H7 (cell line): ENCODE measurements at regions not wholly inside any gene's neighbourhood (a gene's known extent, or its start where the extent isn't known, plus 50 kb on each side); places are given as distances from the start of the nearest gene placed in this dataset.
"Not testable (repeated sequence)": the region's sequence is repeated elsewhere in the genome, so short reads cannot be mapped to it uniquely, and the experiment has no call there.

ENCODE experiments used
- DNase-seq: peaks from one replicate; pipeline ENCODE4 v3.0.0; 2012
- H3K27me3 ChIP-seq: 2 replicates; pipeline ENCODE4 v1.6.0; 2011; ENCODE audit warnings: mild to moderate bottlenecking, low read length; ENCODE audit not compliant: control insufficient read depth, insufficient read depth
- H3K36me3 ChIP-seq: replicated peaks from 2 replicates; pipeline ENCODE4 v1.5.1; 2011; ENCODE audit warnings: low read length; ENCODE audit not compliant: control insufficient read depth, insufficient read depth
- H3K4me3 ChIP-seq: 2 replicates; pipeline ENCODE4 v1.5.1; 2011; ENCODE audit warnings: low read depth, mild to moderate bottlenecking, control low read depth, low read length, moderate library complexity; ENCODE audit not compliant: insufficient read depth

DNA sequence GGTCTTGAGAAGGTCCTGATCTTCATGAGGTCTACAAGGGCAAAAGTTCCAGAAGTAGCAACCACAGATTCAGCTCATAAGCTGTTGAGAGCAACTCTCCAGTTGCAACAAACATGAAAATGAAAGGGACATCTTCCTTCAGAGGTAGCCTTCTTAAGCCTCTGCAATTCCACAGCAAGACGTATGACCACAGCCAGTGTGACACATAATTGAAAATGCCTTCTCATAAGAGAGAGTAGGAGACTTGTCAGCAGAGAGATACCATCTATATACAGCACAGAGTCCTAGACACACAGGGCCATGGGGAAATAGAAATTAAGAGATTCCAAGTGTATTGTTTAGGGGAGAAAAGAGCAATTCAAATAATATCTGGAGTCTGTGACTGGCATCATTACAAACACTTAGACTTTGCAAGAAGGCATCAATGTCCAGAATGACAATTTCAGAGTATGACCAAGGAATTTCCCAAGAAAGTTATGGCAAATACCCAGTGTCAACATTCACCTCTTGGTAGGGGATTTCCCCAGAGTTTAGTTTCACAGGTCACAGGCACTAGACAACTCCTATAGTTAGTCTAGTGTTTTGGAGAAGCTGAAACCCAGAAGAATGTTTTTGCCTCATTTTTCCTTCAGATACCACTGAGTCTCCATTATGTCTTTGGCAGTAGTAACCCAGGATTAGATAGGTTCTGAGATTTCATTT lies 340.3 kb downstream of the ZNF674 start:
- DNase-seq = no peak
- no peaks in the 10 kb centered on the region for H3K36me3 ChIP-seq

DNA sequence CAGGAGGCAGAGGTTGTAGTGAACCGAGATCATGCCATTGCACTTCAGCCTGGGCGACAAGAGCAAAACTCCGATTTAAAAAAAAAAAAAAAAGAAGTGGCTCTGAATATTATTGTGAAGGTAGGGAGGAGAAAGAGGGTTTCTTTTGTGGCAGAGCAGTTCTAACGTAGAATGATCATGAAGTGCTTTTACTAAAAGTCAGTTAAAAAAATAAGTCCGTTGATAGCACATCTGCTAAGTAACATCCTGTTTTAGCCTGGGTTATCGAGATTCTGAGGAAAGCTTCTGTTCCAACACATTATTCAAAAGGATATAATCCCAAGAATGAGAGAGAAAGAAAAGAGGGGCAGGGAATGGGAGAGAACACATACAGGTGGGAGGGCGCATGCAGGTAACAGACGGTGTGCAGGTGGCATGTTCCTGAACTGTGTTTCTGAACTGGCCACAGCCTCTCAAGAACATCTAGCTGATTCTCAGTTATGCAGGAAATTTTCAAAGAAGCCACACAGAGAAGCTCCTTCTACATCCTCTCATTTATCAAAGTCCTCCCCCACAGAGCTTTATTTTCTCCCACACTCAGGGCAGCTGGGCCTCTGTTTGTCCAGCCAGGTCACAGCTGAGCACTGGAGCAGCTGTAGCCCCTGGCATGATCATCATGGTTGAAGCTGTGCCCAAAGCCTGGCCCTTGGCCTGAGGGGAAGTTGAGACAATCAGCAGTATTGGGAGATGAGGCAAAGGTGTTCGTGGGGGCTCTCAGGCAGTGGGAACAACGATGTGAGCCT lies 342.3 kb downstream of the ZNF674 start:
- no peaks in the 10 kb centered on the region for H3K27me3 ChIP-seq
- no peaks in the 10 kb centered on the region for H3K36me3 ChIP-seq
- H3K4me3 ChIP-seq = no peak overlapping the region
- no peak for DNase-seq

More for the DNA sequence above, 340.3 kb downstream of the ZNF674 start:
- H3K4me3 ChIP-seq = no peak overlapping the region
- H3K27me3 ChIP-seq = no peaks in the 10 kb centered on the region

DNA sequence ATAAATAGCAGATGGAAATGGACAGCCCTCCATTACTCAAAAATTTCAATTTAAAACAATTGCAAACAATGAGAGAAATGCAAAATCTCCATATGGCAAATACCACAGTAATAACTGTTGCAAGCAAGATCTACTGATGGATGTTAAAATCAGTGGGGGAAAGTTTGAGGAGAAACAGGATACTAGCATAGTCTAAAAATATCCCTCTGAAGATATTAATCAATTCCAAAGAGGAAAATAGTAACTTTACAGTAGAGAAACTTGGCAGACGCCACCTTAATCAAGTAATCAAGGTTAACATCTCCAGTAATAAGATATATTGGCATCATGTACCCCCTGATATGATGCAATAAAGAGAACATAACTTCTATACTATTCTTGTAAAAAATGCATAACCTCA lies 344.8 kb downstream of the ZNF674 start:
- H3K4me3 ChIP-seq = no peak overlapping the region
- no peaks in the 10 kb centered on the region for H3K36me3 ChIP-seq
- H3K27me3 ChIP-seq = no peaks in the 10 kb centered on the region
- no peak for DNase-seq

DNA sequence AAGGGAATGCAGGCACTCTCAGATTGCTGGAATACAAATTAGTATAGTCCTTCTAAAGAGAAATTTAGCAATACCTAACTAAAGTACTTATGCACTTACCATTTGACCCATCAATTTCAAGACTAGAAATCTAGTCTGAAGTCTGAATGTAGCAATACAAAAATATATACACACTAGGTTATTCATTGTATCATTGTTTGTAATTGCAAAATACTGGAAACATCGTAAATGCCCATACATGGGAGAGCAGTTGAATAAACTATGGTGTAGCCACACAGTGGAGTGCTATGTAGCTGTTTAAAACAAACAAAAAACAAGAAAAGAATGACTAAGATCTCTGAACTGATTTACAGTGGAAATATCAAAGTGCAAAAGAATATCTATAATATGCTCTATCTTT lies 346.4 kb downstream of the ZNF674 start:
- no peaks in the 10 kb centered on the region for H3K36me3 ChIP-seq
- no peak overlapping the region for H3K4me3 ChIP-seq
- DNase-seq = no peak
- no peaks in the 10 kb centered on the region for H3K27me3 ChIP-seq

DNA sequence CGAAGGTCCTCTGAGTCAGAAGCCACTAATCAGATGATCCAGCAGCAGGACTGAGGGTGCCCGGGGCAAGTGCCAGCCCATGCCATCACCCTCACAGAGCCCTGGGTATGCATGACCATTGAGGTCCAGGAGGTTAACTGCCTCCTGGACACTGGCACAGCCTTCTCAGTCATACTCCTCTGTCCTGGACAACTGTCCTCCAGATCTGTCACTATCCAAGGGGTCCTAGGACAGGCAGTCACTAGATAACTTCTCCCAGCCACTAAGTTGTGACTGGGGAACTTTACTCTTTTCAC lies 358.5 kb downstream of the ZNF674 start:
- H3K27me3 ChIP-seq, H3K36me3 ChIP-seq, DNase-seq, H3K4me3 ChIP-seq: not testable (repeated sequence)

DNA sequence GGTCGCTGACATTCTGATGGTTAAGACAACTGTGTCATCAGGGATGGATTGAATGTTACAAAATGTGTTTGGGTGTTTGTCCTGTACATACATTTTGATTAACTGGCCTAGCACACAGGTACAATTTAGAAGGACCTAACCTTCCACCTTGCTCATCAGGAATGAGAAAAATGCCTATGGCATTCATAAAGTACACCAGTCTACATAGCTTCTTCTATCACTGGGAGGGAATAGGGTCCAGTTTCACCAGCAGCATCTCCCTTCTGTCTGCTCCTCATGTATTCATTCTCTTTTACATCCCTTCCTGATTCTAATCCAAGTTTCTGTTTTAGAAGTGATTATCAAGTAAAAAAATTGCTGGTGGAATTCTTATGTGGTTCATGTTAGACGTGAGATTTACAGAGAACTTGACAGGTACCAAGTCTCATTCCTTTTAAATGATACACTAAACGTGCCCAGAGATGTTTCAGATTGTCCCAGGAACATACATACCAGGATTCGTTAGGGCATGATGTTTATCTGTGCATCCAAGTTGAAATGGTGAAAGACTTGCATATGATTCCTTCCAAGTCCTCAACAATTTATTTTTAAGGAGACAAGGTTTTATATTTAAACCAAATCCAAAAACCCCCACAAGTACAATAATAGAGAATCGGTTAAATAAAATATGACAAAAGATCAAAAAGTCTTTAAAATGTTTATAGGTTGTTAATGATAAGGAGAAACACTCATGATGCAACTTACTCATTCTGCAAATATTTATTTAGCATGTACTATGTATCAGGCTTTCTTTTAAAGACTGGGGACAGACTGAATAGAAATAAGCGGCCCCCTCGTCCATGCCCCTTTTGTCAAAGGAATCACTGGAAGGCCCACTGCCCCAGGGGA lies 359.1 kb downstream of the ZNF674 start:
- DNase-seq = no peak
- H3K36me3 ChIP-seq = no peaks in the 10 kb centered on the region
- H3K4me3 ChIP-seq = no peak overlapping the region

DNA sequence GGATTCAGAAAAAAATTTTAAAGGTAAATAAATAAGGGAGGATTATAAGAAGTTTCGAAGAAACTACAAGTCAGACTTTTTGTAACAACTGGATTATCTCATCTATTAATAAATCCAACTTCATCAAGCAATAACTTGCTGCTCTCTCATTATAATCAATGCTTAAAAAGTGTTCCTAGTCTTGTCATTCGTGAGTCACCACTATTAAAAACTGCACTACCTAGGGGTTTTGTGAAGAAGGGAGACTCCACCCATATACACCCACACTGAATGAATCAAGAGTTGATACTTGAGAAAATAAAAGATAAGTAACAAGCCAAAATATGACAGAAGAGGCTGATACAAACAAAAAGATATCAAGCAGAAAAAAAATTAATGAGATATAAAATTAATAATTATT lies 360.5 kb downstream of the ZNF674 start:
- H3K27me3 ChIP-seq = no peaks in the 10 kb centered on the region
- DNase-seq = no peak
- H3K36me3 ChIP-seq = no peaks in the 10 kb centered on the region
- no peak overlapping the region for H3K4me3 ChIP-seq

More for the DNA sequence above, 359.1 kb downstream of the ZNF674 start:
- H3K27me3 ChIP-seq = no peaks in the 10 kb centered on the region

DNA sequence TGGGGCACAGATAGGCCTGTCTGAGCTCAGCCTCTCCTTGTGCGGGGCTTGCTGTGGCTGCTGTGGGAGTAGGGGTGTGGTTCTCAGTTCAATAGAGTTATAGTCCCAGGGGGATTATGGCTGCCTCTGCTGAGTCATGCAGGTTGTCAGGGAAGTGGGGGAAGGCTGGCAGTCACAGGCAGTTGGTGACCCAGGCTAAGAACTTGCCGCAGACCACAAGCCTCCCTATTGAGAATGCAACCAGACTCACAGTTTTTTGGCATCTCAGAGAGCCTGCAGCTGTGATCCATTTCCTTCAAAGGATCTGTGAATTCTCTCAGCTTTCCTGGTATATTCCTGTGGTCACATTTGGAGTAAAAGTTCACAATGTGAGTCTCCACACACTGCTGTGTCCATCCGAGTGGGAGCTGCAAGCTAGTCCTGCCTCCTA lies 364.9 kb downstream of the ZNF674 start:
- Histone ChIP-seq H3K4me3 (no peak overlapping the region), H3K27me3 (no peaks in the 10 kb centered on the region), H3K36me3 (no peaks in the 10 kb centered on the region)
- no peak for DNase-seq

DNA sequence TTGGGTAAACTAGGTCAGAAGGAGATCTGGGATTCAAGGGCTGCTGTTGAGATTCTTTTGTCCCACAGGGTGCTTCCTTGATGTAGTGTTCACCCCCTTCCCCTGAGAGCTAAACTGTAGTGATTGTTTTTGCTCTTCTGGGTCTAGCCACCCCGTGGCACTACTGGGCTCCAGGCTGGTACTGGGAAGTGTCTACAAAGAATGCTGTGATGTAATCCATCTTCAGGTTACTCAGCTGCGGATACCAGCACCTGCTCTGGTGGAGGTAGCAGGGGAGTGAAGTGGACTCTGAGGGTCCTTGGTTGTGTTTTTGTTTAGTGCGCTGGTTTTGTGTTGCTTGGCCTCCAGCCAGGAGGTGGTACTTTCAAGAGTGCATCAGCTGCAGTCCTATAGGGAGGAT lies 365.5 kb downstream of the ZNF674 start:
- no peak for DNase-seq
- H3K4me3 ChIP-seq = no peak overlapping the region
- H3K27me3 ChIP-seq = no peaks in the 10 kb centered on the region
- no peaks in the 10 kb centered on the region for H3K36me3 ChIP-seq

DNA sequence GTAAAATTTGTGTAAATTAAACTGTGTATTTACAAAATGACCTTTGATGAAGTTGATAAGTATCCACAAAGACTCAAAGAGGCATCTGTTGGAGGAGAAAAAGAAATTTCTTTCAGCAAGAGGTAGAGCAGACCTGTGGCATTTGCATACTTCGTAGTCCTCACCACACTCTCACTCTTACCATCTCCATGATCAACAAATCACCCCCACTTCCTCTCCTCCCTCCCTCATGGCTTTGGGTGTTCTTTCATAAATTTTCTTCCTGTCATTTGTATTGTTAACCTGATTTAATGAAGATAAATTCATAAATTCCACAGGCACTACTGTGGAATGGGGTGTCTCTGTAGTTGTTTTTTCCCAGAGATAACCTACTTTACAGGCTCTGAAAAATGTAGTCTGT lies 366.5 kb downstream of the ZNF674 start:
- Histone ChIP-seq H3K27me3 (no peaks in the 10 kb centered on the region), H3K36me3 (no peaks in the 10 kb centered on the region), H3K4me3 (no peak overlapping the region)
- no peak for DNase-seq

DNA sequence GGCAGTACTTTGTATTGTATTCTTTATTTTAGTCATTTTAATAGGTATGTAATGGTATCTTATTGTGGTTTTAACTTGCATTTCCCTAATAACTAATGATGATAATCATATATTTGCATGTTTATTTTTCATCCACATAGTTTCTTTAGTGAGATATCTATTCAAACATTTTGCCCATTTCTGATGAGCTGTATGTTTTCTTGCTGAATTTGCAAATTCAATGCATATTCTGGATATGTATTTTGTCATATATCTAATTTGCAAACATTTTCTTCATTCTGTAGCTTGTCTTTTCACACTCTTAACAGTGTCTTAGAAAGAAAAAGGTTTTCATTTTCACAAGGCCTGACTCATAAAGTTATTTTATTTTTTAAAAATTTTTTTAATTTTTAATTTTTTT lies 372.1 kb downstream of the ZNF674 start:
- DNase-seq = no peak
- Histone ChIP-seq H3K36me3 (no peaks in the 10 kb centered on the region), H3K27me3 (no peaks in the 10 kb centered on the region), H3K4me3 (no peak overlapping the region)

DNA sequence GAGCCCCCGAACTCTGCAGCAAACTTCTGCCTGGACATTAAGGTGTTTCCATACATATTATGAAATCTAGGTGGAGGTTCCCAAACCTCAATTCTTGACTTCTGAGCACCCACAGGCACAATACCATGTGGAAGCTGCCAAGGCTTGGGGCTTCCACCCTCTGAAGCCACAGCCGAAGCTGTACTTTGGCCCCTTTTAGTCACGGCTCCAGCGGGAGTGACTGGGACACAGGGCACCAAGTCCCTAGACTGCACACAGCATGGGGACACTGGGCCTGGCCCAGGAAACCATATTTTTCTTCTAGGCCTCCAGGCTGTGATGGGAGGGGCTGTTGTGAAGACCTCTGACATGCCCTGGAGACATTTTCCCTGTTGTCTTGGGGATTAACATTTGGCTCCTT lies 373.8 kb downstream of the ZNF674 start:
- H3K4me3 ChIP-seq, H3K36me3 ChIP-seq, H3K27me3 ChIP-seq, DNase-seq: not testable (repeated sequence)

DNA sequence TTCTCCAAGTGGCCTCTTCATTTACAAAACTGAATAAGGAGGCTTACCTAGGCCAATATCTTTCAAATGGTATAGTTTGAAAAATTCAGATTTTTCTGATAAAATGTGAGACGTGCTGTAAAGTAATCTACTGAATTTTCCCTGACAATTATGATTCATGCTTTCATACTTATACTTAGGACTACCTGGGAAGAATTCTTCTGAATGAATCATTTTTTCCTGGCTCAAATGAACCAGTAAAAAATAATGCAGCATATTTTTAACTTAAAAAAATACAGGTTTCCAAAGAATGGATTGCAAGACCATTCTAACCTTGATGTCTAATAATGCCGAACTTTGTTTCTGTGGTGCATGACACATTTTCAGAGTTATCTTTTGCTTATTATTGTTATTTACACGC lies 375.4 kb downstream of the ZNF674 start:
- no peak for DNase-seq
- Histone ChIP-seq H3K4me3 (no peak overlapping the region), H3K36me3 (no peaks in the 10 kb centered on the region), H3K27me3 (no peaks in the 10 kb centered on the region)

DNA sequence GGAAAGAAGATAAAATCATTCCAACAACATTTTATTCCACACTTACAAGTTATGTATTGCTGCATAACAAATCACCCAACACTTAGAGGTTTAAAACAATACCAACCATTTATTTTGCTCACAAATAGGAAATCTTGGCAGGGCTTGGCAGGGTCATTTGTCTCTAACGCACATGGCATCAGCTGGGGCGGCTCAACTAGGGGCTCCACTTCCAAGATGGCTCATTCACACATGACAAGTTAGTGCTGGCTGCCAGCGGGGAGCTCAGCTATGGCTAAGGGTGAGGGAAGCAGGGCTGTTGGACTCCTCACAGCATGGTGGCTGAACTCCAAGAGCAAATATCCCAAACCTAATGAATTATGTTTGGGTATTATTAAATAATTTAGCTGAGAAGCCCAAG lies 377.0 kb downstream of the ZNF674 start:
- DNase-seq = no peak
- Histone ChIP-seq H3K4me3 (no peak overlapping the region), H3K36me3 (no peaks in the 10 kb centered on the region), H3K27me3 (no peaks in the 10 kb centered on the region)

DNA sequence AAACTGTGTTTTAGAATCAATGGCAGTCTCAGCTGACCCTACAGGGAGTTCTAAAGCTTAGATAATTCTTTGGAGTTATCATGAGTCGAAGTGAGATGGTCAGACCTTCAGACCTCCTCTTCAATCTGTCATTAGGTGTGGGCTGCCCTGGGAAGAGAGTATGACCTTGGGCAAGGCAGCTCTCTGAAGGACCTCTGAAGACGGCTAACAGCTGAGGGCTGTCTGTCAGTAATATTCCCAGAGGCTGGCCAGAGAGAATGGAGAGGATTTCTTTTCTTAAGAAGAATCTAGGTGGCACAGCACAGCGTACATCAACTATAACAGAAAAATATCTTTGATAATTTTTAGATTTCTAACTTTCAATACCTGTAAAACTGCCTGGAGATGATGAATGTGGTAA lies 379.4 kb downstream of the ZNF674 start:
- no peak for DNase-seq
- H3K27me3 ChIP-seq = no peaks in the 10 kb centered on the region
- H3K36me3 ChIP-seq = no peaks in the 10 kb centered on the region
- H3K4me3 ChIP-seq = no peak overlapping the region
